GM23248 (cell line): ENCODE measurements at regions not wholly inside any gene's neighbourhood (a gene's known extent, or its start where the extent isn't known, plus 50 kb on each side); places are given as distances from the start of the nearest gene placed in this dataset.

ENCODE experiments used
- EZH2 ChIP-seq: fragments of 200-600 bp; sonication (generic); IDR thresholded peaks from 2 replicates; pipeline ENCODE4 v1.6.1; 2018; ENCODE audit warnings: antibody characterized with exemption, mild to moderate bottlenecking; ENCODE audit not compliant: insufficient read depth, poor library complexity, severe bottlenecking
- EZH2phosphoT487 ChIP-seq: fragments of 200-600 bp; sonication (generic); IDR thresholded peaks from 2 replicates; pipeline ENCODE4 v1.6.1; 2018; ENCODE audit warnings: antibody characterized with exemption, moderate library complexity, mild to moderate bottlenecking, low read depth; ENCODE audit not compliant: insufficient read depth

- TF ChIP-seq EZH2 (no peak), EZH2phosphoT487 (no peak)
These were observed 852.3 kb upstream of the CRIM1 start for GRCh38 chr2:35503311-35503710.
